ENCODE measurements at regions not wholly inside any gene's neighbourhood (a gene's known extent, or its start where the extent isn't known, plus 50 kb on each side); places are given as distances from the start of the nearest gene placed in this dataset.

DNA sequence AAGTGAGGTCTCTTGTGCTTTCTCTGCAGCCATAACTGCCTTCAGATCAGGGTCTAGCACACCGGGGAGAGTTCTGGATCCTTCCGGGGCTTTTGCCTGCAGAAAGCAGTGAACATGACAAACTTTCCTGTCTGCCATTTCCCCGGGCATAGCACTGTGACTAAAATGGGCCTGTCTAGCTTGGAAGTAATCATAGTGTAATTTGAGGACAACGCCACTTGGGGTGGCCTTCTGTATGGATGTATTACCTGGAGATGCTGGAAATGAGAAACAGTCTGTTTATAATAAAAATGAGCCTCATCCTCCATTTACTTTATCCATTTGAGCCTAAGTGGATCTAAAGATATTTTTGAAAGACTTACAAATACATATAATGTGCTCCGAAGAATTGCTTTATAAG lies 453.7 kb downstream of the VRK1 start:
- Mint-ChIP-seq H3K36me3 (ENCODE audit: low read depth) (no peaks in the 10 kb centered on the region), H3K27me3 (ENCODE audit: low read depth, poor library complexity) (peaks cover 37% of the 10 kb centered on the region), H3K27ac (no peak overlapping the region), H3K4me1 (no peaks in the 10 kb centered on the region), H3K4me3 (no peak overlapping the region), H3K9me3 (no peaks in the 10 kb centered on the region)
- DNase-seq, result no peak
- TF ChIP-seq, protein P1, sequence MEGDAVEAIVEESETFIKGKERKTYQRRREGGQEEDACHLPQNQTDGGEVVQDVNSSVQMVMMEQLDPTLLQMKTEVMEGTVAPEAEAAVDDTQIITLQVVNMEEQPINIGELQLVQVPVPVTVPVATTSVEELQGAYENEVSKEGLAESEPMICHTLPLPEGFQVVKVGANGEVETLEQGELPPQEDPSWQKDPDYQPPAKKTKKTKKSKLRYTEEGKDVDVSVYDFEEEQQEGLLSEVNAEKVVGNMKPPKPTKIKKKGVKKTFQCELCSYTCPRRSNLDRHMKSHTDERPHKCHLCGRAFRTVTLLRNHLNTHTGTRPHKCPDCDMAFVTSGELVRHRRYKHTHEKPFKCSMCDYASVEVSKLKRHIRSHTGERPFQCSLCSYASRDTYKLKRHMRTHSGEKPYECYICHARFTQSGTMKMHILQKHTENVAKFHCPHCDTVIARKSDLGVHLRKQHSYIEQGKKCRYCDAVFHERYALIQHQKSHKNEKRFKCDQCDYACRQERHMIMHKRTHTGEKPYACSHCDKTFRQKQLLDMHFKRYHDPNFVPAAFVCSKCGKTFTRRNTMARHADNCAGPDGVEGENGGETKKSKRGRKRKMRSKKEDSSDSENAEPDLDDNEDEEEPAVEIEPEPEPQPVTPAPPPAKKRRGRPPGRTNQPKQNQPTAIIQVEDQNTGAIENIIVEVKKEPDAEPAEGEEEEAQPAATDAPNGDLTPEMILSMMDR (IDR thresholded peaks at IDR 0.05), result no peak

DNA sequence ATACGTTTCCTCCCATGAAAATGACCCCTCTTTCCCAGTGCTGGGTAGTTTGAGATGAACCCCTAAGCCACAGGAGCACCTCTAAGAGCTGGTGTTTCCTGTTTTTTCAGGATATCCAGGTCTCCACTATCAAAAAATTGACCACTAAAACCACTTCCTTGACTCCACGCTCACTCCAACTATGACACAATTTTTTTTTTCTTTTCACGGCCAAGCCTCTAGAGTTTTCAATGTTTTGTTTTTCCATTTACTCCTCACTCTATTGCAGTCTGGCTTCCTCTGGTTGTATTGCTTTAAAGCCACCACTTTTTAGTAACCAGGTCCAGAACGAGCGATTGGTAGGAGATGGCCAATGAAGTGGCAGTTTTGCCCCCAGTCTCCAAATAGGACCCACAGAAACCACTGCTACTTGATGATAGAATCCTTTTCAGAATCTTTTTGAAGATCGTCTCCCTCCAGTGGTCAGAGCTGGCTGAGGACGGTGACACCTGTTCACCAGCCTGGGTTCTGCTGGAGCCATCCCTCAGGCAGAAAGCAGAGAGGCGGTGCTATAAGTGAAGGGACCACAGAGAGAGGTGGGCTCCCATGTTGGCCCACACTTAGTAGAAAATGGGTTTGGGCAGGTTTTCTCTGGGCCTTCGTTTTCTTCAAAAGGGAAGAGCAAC lies 454.4 kb downstream of the VRK1 start:
- no peak for DNase-seq
- H3K36me3 Mint-ChIP-seq (ENCODE audit: low read depth), result no peaks in the 10 kb centered on the region
- H3K27ac Mint-ChIP-seq, result no peak overlapping the region
- no peak overlapping the region for H3K4me3 Mint-ChIP-seq
- TF ChIP-seq, protein P1 (IDR thresholded peaks at IDR 0.05), result no peak
- peaks cover 34% of the 10 kb centered on the region for H3K27me3 Mint-ChIP-seq (ENCODE audit: low read depth, poor library complexity)
- no peaks in the 10 kb centered on the region for H3K9me3 Mint-ChIP-seq
- no peaks in the 10 kb centered on the region for H3K4me1 Mint-ChIP-seq

DNA sequence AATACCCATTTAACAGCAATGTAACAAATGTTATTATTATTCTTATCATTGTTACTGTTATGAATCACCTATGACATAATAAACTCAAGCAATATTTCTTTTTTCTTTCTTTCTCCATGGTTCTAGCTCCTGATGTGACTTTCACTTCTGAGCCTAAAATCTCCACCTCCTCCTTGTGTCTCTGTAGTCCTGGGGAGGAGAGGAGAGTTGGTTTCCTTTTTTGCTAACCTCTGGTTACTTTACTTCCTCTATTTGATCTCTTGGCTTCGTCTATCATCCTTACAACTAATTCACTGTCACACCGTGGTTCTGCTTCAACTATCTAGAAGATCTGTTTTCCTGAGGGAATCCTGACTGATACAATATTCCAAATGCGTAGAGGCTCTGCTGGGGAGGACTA lies 456.6 kb downstream of the VRK1 start:
- H3K4me1 Mint-ChIP-seq, result no peaks in the 10 kb centered on the region
- no peaks in the 10 kb centered on the region for H3K36me3 Mint-ChIP-seq (ENCODE audit: low read depth)
- no peak overlapping the region for H3K4me3 Mint-ChIP-seq
- DNase-seq, result no peak
- H3K27ac Mint-ChIP-seq, result no peak overlapping the region
- peaks cover 22% of the 10 kb centered on the region for H3K27me3 Mint-ChIP-seq (ENCODE audit: low read depth, poor library complexity)
- TF ChIP-seq, protein P1 (IDR thresholded peaks at IDR 0.05), result no peak
- no peaks in the 10 kb centered on the region for H3K9me3 Mint-ChIP-seq

DNA sequence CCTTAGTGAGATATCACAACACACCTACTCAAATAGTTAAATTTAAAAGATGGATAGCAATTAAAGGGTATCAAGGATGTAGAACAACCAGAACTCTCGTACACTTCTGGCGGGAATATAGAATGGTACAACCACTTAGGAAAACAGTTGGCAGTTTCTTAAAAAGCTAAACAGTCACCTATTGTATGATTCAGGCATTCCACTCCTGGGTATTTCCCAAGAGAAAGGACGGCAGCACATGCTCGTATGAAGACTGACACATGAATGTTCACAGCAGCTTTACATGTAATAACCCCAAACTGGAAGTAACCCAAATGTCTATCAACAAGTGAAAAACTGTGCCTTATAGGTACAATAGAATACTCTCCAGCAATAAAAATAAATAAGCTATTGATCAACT lies 465.2 kb downstream of the VRK1 start:
- Mint-ChIP-seq H3K4me1 (peaks cover 8% of the 10 kb centered on the region), H3K9me3 (peaks cover 13% of the 10 kb centered on the region), H3K27ac (no peak overlapping the region), H3K27me3 (ENCODE audit: low read depth, poor library complexity) (peaks cover 4% of the 10 kb centered on the region), H3K4me3 (no peak overlapping the region), H3K36me3 (ENCODE audit: low read depth) (no peaks in the 10 kb centered on the region)
- TF ChIP-seq, protein P1 (IDR thresholded peaks at IDR 0.05), result no peak
- DNase-seq, result no peak

DNA sequence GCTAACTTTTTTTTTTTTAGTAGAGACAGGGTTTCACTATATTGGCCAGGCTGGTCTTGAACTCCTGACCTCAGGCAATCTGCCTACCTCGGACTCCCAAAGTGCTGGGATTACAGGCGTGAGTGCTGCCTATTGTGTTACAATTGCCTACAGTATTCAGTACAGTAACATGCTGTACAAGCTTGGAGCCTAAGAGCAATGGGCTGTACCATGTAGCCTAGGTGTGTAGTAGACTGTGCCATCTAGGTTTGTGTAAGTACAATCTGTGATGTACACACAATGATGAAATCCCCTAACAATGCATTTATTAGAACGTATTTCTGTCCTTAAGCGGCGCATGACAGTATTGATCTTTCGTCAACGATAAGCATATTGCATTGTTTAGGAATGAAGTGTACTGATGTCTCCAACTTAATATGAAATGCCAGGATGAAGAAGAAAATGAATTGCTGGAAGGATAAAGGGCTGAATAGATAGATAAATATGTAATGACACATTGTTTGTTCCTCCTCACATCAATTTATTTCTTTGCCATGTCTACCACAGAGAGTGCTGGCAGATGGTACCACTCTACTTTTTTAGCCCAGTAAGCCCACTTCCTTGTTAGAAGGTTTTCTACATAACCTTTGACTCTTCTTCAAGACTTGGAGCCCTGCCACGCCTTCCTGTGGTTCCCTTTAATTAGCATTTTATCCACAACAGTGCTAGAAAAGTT lies 467.5 kb downstream of the VRK1 start:
- H3K4me3 Mint-ChIP-seq, result no peak overlapping the region
- no peak overlapping the region for H3K27ac Mint-ChIP-seq

More for the DNA sequence above, 467.5 kb downstream of the VRK1 start:
- H3K27me3 Mint-ChIP-seq (ENCODE audit: low read depth, poor library complexity), result peaks cover 4% of the 10 kb centered on the region
- H3K4me1 Mint-ChIP-seq, result peaks cover 8% of the 10 kb centered on the region
- H3K9me3 Mint-ChIP-seq, result peaks cover 13% of the 10 kb centered on the region
- TF ChIP-seq, protein P1 (IDR thresholded peaks at IDR 0.05), result no peak
- no peak for DNase-seq
- no peaks in the 10 kb centered on the region for H3K36me3 Mint-ChIP-seq (ENCODE audit: low read depth)

Data from nephron progenitor cell (in vitro differentiated cells).